HG03575 (cell line): ENCODE measurements at regions not wholly inside any gene's neighbourhood (a gene's known extent, or its start where the extent isn't known, plus 50 kb on each side); places are given as distances from the start of the nearest gene placed in this dataset.
"Not testable (repeated sequence)": the region's sequence is repeated elsewhere in the genome, so short reads cannot be mapped to it uniquely, and the experiment has no call there.

Experiments used
- ATAC-seq: cut with Tn5 transposase; IDR thresholded peaks from one replicate; pipeline ENCODE4 v1.9.1; 2021; ENCODE audit not compliant: unreplicated experiment, insufficient number of reproducible peaks, low FRiP score; ENCODE audit errors: extremely low read depth

DNA sequence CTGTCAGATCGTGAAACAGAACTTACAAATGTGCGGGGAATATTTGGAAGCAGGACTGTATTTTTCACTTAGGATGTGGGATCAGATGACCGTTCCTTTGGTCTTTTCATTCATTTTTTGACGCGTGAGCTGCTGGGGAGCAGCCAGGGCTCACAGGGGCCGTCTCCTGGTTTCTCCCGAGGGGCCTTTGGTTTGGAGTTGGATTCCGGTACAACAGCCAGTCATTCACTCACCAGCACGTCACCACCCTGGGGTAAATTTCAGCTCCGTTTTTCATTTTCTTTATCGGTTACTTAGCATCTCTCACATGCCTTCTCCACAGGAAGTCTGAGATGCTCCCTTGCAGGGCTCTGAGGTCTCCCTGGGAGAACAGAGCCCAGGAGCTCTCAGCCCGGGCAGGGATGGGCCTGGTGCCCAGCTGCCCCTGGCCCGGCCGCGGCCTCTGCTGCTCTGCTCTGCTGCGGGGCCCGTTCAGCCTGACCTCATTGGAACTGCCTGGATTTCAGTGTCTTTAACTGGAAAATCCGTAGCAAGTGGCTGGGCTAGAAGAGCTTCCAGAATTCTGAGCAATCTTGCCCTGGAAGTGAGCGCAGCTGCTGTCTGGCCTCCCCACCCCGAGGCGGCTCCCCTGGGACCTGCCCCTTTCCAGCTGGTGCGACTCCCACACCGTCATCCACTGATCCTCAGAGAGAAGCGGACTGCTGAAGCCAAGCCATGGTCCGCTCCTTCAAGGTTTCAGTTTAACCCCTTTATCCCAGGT, 335.6 kb downstream of the EIPR1 start:
- ATAC-seq = no peak

- ATAC-seq = no peak
Measured at GRCh38 chr2:3041246-3041645, 336.4 kb downstream of the EIPR1 start.

DNA sequence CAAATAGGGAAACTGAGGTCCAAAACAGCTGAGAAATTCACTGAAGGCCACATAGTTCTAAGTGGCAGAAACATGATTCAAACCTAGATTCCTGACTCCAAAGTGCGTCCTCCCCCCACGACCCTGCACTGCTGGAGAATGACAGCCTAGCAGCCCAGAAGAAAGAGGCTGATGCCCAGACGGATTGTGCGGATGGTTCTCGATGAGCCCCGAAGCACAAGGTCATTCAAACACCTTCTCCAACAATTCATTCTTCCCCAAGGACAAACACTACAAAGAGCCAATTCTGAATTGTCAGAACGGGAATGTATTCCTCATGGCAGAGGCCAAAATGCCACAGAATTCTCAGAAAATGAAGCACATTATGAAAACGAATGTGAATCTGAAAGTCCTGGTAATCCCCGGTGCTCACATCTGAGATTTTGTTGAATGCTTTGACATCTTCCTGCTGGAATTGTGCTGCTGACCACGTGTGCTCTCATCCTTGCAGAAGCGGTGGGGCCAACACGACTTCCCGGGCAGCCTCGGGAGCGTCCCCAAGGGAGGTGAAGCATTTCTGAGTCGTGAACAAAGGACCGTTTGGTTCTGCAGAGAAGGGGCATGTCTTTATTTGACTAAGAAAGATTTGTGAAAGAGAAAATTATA, 337.0 kb downstream of the EIPR1 start:
- no peak for ATAC-seq

- ATAC-seq = no peak
Measured at GRCh38 chr2:3040066-3040428, 337.6 kb downstream of the EIPR1 start.

GRCh38 chr2:3039188-3040065, 338.2 kb downstream of the EIPR1 start:
- no peak for ATAC-seq

- no peak for ATAC-seq
Measured at GRCh38 chr2:3038636-3039035, 339.0 kb downstream of the EIPR1 start.

DNA sequence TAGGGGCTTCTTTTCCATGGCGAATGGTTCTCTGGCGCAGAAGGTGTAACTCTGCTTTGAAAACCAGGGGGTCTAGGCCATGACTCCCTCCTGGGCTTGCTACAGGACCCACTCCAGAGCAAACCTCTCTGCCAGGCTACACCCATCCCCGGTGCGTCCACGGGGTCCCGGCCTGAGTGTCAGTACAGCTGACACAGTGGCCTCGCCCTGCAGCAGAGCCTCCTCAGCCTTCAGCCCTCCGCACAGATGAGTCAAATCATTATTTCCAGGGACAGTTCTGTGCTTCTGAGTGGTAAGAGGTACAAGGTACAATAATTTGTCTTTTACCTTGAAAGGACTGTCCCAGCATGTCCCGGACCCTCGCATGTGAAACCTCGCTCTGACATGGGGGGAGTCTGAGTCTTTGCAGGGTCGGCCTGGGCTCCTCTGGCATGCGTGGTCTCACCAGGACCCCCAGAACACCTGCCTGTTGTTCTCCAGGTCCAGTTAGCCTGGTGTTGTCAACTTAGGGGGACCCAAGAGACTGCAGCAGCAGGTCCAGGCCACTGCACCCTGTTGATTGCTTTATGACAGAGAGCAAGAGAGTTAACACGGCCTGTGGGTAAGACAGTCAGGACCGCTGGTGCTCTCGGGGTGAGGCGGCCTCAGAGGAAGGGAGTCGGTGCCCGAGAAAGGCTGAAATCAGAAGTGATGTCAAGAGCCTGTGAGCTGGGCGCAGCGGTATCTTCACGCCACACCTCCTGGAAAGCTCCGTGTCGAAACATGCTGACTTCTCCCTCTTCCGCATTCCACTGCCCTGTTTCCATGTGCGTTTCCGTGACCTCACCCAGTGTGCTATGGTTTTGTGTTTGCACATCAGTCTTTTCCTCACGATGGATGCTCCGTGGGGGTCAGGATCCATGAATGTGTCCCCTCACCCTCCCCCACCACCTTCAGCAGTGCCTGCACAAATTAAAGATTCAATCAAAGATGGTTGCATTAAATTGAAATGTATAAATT, 340.1 kb downstream of the EIPR1 start:
- ATAC-seq = no peak

DNA sequence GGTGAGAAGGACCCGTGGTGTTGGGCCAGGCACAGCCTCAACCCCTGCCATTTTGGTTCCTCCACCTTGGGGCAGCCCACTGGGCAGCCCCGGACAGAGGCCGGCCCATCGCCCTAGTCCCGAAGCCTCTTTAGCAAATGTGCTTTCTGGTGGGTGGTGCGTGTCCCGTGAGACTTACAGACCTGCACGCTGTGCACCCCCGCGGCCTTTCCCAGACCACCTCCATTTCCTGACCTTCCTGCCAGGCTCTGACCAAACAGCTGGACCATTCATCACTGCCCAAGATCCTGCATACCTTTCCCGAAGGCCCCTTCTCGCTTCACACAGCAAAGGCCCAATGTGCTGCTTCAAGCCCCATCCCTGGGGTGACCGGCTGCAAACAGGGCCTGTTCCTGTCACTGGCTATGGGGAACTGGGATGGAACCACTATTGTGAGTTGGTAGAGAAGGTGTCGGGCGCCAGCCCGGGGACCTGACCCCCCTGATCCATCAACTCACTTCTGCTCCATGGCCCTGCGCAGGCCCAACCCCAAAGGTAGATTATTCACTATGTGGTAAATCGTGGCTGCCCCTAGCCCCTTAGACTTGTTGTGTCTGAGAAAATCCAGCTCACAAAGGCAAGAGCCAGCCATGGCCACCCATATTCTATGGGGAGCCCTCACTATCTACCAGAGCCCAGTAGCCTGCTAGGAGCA, 341.0 kb downstream of the EIPR1 start:
- no peak for ATAC-seq

DNA sequence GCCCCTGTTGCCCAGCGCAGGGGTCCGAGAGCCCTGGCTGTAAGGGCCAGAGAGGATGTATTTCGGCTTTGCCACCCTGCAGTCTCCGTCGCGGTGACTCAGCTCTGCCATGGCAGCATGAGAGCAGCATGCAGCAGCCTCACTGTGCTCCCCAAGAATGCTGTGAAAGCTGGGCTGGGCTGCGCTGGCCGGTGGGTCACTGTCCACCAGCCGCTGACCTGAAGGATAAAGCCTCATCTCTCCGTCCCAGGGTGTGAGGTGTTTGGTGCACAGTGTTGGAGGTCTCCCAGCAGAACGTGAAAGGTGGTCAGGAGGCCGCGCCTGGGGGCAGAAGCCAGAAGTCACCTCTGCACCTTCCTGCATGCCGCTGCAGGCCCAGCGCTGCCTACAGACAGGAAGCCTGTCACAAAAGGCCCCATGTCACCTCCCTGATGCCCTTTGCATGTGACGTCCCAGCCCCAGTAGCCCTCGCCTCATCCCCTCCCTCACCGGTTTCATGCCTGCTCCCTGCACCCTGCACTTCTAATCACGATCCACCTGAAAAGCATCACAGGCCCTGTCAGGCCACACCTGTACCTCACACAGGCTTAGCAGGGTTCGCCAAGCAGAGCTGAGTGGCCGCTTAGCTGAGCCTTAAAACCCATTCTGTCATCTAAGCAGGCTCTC, 342.1 kb downstream of the EIPR1 start:
- no peak for ATAC-seq

GRCh38 chr2:3034856-3035255, 342.8 kb downstream of the EIPR1 start:
- no peak for ATAC-seq

GRCh38 chr2:3034396-3034795, 343.2 kb downstream of the EIPR1 start:
- ATAC-seq = no peak

GRCh38 chr2:3033315-3033714, 344.3 kb downstream of the EIPR1 start:
- ATAC-seq = no peak

DNA sequence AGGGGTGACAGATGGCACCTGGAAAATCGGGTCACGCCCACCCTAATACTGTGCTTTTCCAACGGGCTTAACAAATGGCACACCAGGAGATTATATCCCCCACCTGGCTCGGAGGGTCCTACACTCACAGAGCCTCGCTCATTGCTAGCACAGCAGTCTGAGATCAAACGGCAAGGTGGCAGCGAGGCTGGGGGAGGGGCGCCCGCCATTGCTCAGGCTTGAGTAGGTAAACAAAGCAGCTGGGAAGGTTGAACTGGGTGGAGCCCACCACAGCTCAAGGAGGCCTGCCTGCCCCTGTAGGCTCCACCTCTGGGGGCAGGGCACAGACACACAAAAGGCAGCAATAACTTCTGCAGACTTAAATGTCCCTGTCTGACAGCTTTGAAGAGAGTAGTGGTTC, 346.8 kb downstream of the EIPR1 start:
- not testable (repeated sequence) for ATAC-seq

DNA sequence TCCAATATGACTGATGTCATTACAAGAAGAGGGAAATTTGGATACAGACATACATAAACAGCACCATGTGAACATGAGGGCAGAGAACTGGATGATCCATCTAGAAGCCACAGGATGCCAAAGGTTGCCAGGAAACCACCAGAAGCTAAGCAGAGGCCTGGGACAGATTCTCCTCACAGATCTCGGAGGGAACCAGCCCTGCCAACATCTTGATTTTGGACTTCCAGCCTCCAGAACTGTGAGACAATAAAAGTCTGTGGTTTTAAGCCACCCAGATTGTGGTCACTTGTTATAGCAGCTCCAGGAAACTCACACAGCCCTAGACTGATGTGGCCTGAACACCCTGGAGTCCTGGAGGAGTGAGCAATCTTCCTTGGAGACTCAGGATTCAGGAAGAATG, 351.6 kb downstream of the EIPR1 start:
- no peak for ATAC-seq

DNA sequence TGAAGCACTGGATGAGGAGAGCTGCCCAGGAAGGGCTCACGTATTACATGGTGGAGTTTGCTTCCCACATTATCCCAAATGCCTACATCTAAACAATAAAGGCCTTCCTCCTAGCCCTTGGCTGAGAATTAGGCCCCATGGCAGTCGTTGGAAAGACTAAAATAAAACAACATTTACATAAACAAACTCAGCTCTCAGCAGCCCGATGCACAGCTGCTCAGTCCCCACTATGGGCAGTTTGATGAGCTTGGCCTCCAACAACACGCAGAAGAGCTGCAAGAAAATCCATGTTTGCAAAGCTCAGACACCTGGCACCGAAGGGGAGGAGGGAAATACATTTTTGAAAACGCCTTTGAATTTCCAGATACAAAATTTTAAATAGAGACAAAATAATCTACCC, 352.4 kb downstream of the EIPR1 start:
- ATAC-seq = no peak

GRCh38 chr2:3024401-3024935, 353.1 kb downstream of the EIPR1 start:
- no peak for ATAC-seq

GRCh38 chr2:3023531-3023930, 354.1 kb downstream of the EIPR1 start:
- ATAC-seq = no peak
